Transverse colon (tissue), 4 donors: ENCODE measurements at regions not wholly inside any gene's neighbourhood (a gene's known extent, or its start where the extent isn't known, plus 50 kb on each side); places are given as distances from the start of the nearest gene placed in this dataset.

Experiments used
- DNase-seq: peaks from one replicate; pipeline ENCODE4 v3.0.0-alpha.2; 2019
- H3K27ac ChIP-seq, 4 donors: fragments of 200-600 bp; sonication (generic); 2 replicates each; pipeline ENCODE4 v1.5.1; 2016 to 2018; ENCODE audit warnings: inconsistent platforms in 4 of 4
- H3K27me3 ChIP-seq: fragments of 200-600 bp; sonication (generic); 2 replicates; pipeline ENCODE4 v1.5.1; 2017; ENCODE audit warnings: inconsistent platforms
- H3K36me3 ChIP-seq, 4 donors: fragments of 200-600 bp; sonication (generic); 2 replicates each; pipeline ENCODE4 v1.5.1; 2017 to 2019; ENCODE audit warnings: inconsistent platforms in 4 of 4
- H3K4me1 ChIP-seq, 4 donors: fragments of 200-600 bp; sonication (generic); 2 replicates each; pipeline ENCODE4 v1.5.1; 2017 to 2020; ENCODE audit warnings: inconsistent platforms in 4 of 4
- H3K4me3 ChIP-seq, 4 donors: fragments of 200-600 bp; sonication (generic); 1 replicate in 1 of 4; 2 replicates in 3 of 4; pipeline versions ENCODE4 v1.5.1 to v1.6.1; 2017 to 2019; ENCODE audit warnings: inconsistent platforms in 4 of 4
- H3K9me3 ChIP-seq, 2 donors: fragments of 200-600 bp; sonication (generic); 2 replicates each; pipeline ENCODE4 v1.5.1; 2017 to 2019; ENCODE audit warnings: inconsistent platforms in 2 of 2
- CTCF ChIP-seq, 5 experiments: fragments of 200-600 bp in 3 of 5; fragments of 450-650 bp in 2 of 5; sonication (generic) in 3 of 5; IDR thresholded peaks; 1 replicate in 2 of 5; 2 replicates in 3 of 5; pipeline ENCODE4 v1.5.1; 2016 to 2017; ENCODE audit warnings: antibody characterized with exemption in 5 of 5, inconsistent platforms in 3 of 5, mild to moderate bottlenecking in 2 of 5, moderate library complexity in 1 of 5
- EP300 ChIP-seq: sonication (generic); formaldehyde crosslinking; IDR thresholded peaks from one replicate; pipeline ENCODE4 v1.6.1; 2017; ENCODE audit warnings: antibody characterized with exemption, low read depth
- POLR2A ChIP-seq: fragments of 450-650 bp; IDR thresholded peaks from one replicate; pipeline ENCODE4 v1.6.1; 2016; ENCODE audit warnings: antibody characterized with exemption, mild to moderate bottlenecking, moderate library complexity
- POLR2AphosphoS5 ChIP-seq, 3 donors: sonication (generic); formaldehyde crosslinking; IDR thresholded peaks; one replicate each; pipeline ENCODE4 v1.6.1; 2016; ENCODE audit warnings: antibody characterized with exemption in 3 of 3
- WGBS, 2 donors: methylation state at CpG; one replicate each; pipeline ENCODE4 v1.1.5; 2018; ENCODE audit warnings: low coverage in 1 of 2; 5-methylcytosine and 5-hydroxymethylcytosine counted together
- in situ Hi-C, 4 donors: fragments of 200-750 bp; cut with MboI; loops; one replicate each; pipeline versions ENCODE4 v1.15.0 to v1.15.1; 2017; ENCODE audit warnings: low sequenced_read_pairs in 3 of 4, low pct_ligation_motif_present in 1 of 4, low pct_unique_long_range_greater_than_20kb in 1 of 4
- intact Hi-C: fragments of 100-400 bp; cut with DNase I; formaldehyde crosslinking; loops from one replicate; pipeline ENCODE4 v1.15.1; 2023; ENCODE audit warnings: low total_unique reads

- Histone ChIP-seq H3K9me3 (no peaks in the 10 kb centered on the region), H3K4me3 (no peak overlapping the region), H3K36me3 (no peaks in the 10 kb centered on the region), H3K27ac (no peak overlapping the region), H3K27me3 (no peaks in the 10 kb centered on the region), H3K4me1 (peaks cover 0 to 10% (median 0%) of the 10 kb centered on the region in 4 donors)
- TF ChIP-seq CTCF (IDR thresholded peaks at IDR 0.05) (no peak), POLR2AphosphoS5 (IDR thresholded peaks at IDR 0.05) (no peak), POLR2A (no peak)
- no peak for DNase-seq
- in situ Hi-C loops (loop anchor here in 3 of 4 donors (10.0 to 25.0 kb wide), 2 partner anchors 1047 to 1055 kb away; partner anchors contain the start of gene MN1 (in 3 of the 3)), intact Hi-C loops (loop anchor here (5.0 to 10.0 kb wide), 2 partner anchors 1050 to 1247 kb away; no protein-coding TSS in a partner anchor)
- WGBS, 2 donors, result 96 to 98% methylated on average over 4 of the region's 4 CpGs
Measured at GRCh38 chr22:26757496-26757895, 100.1 kb downstream of the MIAT start.

GRCh38 chr22:26762503-26763472 is 105.4 kb downstream of the MIAT start:
- Histone ChIP-seq H3K4me1 (peaks cover 0 to 3% (median 0%) of the 10 kb centered on the region in 4 donors), H3K27me3 (no peaks in the 10 kb centered on the region), H3K4me3 (no peak overlapping the region), H3K9me3 (no peaks in the 10 kb centered on the region), H3K27ac (no peak overlapping the region), H3K36me3 (no peaks in the 10 kb centered on the region)
- no peak for DNase-seq
- in situ Hi-C loops (loop anchor here in 2 of 4 donors (25.0 kb wide), 1 partner anchor 1050 kb away; the partner anchor contains the start of gene MN1 (in 2 of the 2)), intact Hi-C loops (no loop called here)
- WGBS, 2 donors, result 94 to 95% methylated on average over 13 to 17 of the region's 17 CpGs
- no peak for TF ChIP-seq POLR2A
- no peak for TF ChIP-seq EP300
- no peak for TF ChIP-seq CTCF (IDR thresholded peaks at IDR 0.05)
- no peak for TF ChIP-seq POLR2AphosphoS5 (IDR thresholded peaks at IDR 0.05)

GRCh38 chr22:26763633-26764361 is 106.4 kb downstream of the MIAT start:
- intact Hi-C loops, result no loop called here
- no peak overlapping the region for H3K27ac ChIP-seq
- H3K4me3 ChIP-seq, result no peak overlapping the region

More at GRCh38 chr22:26763633-26764361, 106.4 kb downstream of the MIAT start:
- DNase-seq, result no peak
- peaks cover 0 to 3% (median 0%) of the 10 kb centered on the region in 4 donors for H3K4me1 ChIP-seq
- 81 to 86% methylated on average over 5 to 16 of the region's 16 CpGs for WGBS, 2 donors
- H3K9me3 ChIP-seq, result no peaks in the 10 kb centered on the region
- in situ Hi-C loops, result loop anchor here in 2 of 4 donors (25.0 kb wide), 1 partner anchor 1049 kb away; the partner anchor contains the start of gene MN1 (in 2 of the 2)
- no peaks in the 10 kb centered on the region for H3K36me3 ChIP-seq
- no peaks in the 10 kb centered on the region for H3K27me3 ChIP-seq
- no peak for TF ChIP-seq CTCF (IDR thresholded peaks at IDR 0.05)
- no peak for TF ChIP-seq POLR2AphosphoS5 (IDR thresholded peaks at IDR 0.05)
- TF ChIP-seq POLR2A, result no peak
- TF ChIP-seq EP300, result no peak
